ENCODE measurements at regions not wholly inside any gene's neighbourhood (a gene's known extent, or its start where the extent isn't known, plus 50 kb on each side); places are given as distances from the start of the nearest gene placed in this dataset.

DNA sequence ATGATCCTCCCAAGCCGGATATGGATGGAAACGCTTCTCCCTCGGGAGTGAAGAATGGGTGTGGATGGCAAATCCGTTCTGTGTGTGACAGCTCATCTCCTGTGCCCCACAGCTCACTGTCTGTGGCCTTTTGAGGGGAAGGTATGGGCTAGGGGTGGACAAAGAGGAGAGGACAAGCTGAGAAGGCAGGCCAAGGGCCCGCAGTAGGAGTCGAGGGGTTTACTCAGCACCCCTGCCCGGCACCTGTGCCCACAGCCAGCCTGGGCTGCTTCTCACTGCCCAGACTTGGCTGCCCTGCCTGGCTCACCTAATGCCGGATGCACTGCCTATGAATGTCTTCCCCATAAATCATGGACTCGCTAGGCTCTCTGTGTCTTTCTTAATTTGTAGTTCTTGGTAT is 503.8 kb downstream of the TCERG1L start:
- no peak for DNase-seq

DNA sequence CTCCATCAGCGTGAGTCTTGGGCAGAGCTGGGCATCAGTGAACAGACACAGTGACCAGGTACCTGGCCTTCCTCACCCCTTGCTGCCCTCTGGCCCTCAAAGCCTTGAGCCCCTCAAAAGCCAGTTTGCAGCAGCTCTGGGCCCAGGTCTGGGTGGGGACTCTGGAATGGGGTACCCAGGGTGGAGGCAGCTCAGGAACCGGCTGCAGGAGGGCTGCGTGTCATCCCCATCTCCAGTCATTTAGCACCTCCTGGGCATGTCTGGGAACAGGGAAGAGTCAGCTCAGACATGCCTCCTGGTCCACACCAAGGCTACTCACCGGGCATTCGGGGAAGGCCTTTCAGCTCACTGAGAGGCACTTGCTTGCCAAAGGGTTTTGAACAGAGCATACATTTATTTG is 503.3 kb downstream of the TCERG1L start:
- DNase-seq = no peak

- DNase-seq = no peak
Observed at GRCh38 chr10:130808686-130809085, 502.8 kb downstream of the TCERG1L start.

DNA sequence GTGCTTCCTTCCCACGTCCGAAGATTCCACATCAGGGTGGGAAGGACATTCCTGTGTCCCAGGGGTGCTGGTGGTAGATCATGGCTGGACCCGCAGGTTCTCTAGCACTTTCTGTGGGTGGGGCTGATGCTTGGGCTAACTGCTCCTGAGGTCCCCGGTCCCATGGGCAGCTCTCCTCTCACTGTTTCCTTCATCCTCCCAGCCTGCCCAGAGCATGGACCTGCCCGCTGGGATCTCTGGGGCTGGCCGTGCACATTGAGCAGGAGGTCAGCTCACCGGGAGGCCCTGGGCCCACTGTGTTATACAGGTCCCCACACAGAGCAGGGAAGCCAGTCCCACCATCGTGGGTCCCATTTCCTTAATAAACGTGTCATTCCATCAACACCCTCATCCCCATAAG is 502.3 kb downstream of the TCERG1L start:
- DNase-seq = no peak

- DNase-seq = no peak
Observed at GRCh38 chr10:130809761-130810515, 501.6 kb downstream of the TCERG1L start.

DNA sequence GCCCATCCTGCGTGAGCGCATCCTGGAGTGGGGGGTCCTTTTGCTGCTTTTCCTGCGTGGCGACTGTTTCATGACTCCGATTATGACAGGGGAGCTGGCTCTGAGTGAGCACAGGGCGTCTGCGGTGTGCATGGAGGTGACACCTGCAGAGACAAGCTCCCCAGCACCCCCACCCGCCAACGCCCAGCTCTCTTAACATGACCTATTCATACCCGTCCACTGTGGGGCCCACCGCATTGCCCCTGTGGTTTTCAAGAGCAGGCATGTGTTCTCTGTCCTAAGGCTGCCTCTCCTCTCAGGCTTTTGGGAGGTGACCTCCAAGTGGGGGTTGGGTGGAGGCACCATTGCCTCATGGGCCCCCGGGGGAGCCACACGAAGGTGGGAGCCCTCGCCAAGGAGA is 500.7 kb downstream of the TCERG1L start:
- DNase-seq = no peak

DNA sequence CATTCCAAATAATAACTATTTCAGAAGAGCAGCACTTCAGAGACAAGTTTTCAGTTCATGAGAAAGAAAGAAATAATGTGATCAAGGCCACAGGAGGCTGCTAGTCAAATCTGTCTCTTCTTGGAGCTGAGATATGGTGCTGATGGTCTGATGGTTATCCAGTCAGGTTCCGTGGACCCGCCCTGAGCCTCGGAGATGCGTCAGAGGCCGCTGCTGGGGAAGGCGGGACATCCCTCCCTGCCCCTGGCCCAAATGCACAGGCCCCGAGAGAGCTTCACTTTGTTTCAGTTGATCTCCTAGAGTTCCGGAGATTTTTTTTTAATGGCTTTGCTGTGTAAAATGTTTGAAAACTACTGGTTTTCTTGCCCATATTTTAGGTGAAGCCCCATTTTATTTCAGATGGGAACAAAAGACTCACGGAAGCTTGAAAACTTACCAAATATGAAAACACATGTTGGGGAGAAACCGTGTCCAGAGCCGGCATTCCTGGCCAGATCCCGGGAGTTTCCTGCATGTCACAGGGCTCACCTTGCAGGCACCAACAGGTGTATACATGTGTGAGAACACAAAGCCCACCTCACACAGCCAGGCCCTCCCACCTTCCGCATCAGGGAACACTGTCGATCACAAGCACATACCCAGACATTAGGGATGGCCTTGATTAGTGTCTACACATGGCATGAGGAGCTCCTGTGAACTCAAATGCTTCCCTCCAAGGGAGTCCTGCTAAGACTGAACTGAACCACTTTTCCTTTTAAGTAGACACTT is 499.0 kb downstream of the TCERG1L start:
- no peak for DNase-seq

GRCh38 chr10:130814610-130815009 is 496.9 kb downstream of the TCERG1L start:
- no peak for DNase-seq

DNA sequence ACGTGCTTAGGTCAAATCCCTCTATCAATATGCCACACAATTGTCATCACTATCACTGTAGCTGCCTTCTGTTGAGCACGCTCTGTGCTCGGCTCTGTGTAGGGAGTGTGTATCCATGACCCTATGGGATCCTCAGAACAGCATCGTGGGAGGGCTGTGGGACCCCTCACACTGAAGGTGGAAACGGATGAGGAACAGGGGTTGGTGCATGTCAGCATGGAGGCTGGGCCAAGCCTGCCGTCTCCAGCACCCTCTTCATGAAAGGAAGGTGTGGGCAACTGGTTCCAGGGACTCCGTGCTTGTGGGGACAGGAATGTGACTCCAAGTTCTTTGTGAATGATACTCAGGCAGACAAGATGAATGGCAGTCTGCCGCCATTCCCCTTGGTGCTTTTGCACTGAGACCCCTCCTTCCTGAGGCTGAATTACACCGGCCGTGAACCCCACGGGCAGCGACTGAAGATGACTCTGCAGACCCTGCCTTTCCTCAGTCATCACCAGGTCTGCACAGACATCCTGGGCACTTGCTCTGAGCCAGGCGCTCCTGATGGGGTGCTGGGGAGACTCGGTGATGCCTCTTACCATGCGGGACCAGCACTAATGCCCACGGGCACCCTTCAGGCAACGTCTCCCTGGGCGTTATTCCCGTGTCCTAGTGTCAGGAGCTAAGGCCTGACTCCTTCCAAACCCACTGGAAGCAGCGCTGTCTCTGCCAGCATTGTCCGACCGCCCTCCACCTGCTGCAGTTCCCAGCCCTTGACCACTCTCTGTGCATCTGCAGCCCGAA is 495.2 kb downstream of the TCERG1L start:
- DNase-seq = no peak

DNA sequence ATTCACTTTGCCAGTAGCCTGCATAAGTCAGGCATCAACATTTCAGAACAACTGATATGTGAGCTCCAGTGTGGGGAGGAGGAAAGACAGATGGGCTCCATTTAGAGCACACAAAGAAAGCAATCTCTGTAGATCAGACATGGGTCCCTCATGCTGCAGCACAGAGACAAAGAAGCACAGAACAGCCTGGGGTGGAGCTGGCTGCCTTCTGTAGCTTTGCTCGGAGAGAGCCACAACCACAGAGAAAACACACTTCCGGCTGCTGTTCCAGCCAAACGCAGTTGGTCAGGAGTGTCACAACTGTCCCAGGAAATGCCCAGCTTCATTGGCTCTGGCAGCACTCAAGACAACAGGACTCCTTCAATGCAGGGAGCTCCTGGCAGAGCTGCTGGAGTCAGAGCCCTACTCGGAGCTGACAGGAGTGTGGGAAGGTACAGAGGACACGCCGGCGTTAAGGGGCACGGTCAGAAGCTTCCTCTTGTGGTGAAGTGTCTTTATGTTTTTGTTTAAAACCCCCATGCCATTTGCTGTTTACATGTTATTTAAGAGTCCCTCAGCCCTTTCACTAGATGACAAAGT is 494.4 kb downstream of the TCERG1L start:
- no peak for DNase-seq

GRCh38 chr10:130817674-130818073 is 493.8 kb downstream of the TCERG1L start:
- no peak for DNase-seq

DNA sequence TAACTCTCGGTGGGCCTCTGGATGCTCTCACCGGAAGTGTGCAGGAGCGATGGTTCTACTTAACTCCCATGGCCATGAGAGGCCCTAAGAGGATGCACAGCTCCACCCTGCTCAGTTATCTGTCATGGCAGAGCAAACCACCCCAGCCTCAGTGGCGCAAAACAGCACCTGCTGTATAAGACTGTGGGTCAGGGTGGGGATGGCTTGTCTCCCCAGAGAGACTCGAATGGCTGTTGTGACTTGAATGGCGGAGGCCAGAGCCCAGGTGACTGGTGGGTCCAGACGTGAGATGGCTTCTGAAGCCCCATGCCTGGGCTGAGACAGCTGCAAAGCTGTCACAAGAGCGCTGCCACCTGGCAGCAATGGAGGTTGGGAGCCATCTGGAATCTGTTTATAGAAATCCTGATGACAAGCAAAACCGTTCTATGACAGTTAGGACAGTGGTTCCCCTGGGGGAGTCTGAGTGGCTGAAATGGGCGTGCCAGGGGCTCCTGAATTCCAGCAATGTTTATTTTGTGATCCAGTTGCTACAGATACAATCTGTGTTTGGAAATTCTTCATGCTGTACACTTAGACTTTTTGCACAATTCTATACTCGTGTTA is 490.5 kb downstream of the TCERG1L start:
- DNase-seq = no peak

DNA sequence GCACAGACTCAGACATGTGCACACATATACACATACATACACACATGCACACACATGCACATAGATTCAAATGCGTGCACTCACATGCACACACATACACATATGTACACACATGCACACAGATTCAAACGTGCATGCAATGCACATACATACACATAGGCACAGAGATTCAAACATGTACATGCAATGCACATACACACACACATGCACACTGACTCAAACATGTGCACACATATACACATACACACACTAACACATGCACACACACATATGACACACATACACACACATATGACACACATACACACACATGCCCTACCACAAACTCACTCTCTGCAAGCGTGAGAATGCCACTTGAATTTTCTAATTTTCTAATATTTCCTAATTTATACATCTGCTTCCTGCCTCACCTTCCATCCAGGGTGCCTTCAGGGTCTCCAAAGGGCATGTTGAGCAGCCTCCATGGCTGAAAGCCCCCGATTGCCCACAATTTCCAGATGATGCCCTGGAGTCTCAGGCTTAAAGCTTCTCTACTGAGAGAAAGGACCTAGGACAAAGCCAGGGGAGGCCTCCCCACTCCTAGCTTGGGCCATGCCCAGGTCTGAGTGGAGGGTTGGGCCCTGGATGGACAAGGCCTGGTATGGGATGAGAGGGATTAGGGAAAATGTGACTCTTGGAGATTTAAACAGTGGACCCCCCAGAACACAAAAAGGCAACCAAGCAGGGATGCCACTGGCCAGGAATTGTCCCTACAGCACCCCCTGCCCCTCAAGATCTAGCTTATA is 487.1 kb downstream of the TCERG1L start:
- DNase-seq = no peak

GRCh38 chr10:130833596-130833995 is 477.9 kb downstream of the TCERG1L start:
- no peak for DNase-seq

DNA sequence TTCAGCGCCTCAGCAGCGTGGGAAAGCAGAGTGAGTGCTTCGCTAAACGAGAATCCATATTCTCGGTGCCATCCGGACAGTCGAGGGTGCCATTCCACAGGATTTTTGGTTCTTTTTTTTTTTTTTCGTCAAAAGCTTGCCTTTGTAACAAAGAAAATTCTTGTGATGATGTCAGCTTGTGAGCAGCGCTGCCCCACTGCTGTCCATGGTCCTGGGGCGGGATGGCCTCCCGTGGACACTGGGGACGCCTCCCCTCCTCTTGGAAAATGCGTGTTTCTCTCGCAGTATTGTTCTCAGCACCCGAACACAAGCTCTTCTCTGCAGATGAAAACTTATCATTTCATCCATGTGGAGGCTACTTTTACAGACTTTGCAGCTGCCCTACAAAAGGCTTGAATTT is 477.4 kb downstream of the TCERG1L start:
- no peak for DNase-seq

DNA sequence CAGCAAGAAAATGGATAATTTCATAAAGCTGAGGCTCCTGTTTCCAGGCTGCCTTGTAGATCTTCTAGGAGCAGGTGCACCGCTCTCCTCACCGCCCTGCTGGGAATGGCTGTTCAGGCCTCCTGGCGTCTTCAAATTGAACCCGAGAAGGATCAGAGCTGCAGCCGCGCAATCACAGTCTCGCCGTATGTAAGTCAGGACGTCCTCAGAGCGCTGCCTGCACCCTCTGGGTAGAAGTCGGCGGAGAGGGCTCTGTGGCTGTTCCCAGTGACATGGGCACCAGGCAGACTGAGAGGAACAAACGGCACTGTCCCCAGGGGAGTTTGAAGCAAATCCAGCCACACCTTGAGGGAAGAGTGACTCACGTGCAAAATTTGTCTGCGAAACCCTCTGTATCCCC is 476.9 kb downstream of the TCERG1L start:
- no peak for DNase-seq

GRCh38 chr10:130835068-130835467 is 476.5 kb downstream of the TCERG1L start:
- no peak for DNase-seq

GRCh38 chr10:130836344-130836743 is 475.2 kb downstream of the TCERG1L start:
- DNase-seq = no peak

DNA sequence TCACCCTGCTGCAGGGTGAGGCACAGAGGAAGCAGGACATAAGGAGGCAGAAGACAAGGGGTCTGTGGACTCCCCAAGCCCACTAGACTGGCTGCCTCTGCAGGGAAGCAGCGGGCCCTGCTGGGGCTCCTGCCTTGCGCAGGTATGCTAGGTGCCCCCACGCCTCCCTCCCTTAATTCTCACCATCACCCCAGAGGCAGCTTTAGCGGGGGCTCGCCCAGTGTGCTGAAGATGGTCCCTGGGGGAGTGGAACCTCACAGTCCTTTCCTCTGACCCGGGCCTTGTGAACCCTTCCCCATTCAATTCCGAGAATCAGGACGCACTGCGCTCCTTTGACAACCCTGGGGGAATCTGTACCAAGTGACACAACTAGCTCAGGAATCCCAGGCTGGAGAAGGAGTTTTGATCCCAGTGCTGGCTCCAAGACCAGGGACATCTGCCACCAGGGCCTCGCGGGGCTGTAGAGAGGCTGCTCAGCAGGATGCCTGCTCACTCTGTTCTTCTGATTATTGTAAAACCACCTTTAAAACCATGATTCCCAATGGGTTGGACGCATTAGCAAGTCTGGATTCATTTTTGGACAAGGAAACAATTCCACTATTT is 468.4 kb downstream of the TCERG1L start:
- DNase-seq = no peak

- no peak for DNase-seq
Observed at GRCh38 chr10:130844310-130844709, 467.2 kb downstream of the TCERG1L start.

- no peak for DNase-seq
Observed at GRCh38 chr10:130847170-130847569, 464.4 kb downstream of the TCERG1L start.

- DNase-seq = no peak
Observed at GRCh38 chr10:130848855-130849254, 462.7 kb downstream of the TCERG1L start.
